NT2/D1 (cell line): ENCODE measurements at regions not wholly inside any gene's neighbourhood (a gene's known extent, or its start where the extent isn't known, plus 50 kb on each side); places are given as distances from the start of the nearest gene placed in this dataset.

Experiments
- SUZ12 ChIP-seq: IDR thresholded peaks from 2 replicates; pipeline ENCODE4 v1.6.1; 2011; ENCODE audit not compliant: insufficient read length, insufficient read depth; ENCODE audit errors: extremely low read depth
- YY1 ChIP-seq: IDR thresholded peaks from 2 replicates; pipeline ENCODE4 v1.6.1; 2011; ENCODE audit not compliant: insufficient read length, insufficient read depth
- ZNF274 ChIP-seq: IDR thresholded peaks from 2 replicates; pipeline ENCODE4 v1.6.1; 2011; ENCODE audit warnings: mild to moderate bottlenecking, low read depth, low read length

- no peak for TF ChIP-seq YY1
- no peak for TF ChIP-seq ZNF274
- no peak for TF ChIP-seq SUZ12
Measured at GRCh38 chr2:71923143-71923525, 224.5 kb downstream of the CYP26B1 start.
